NB4 (cell line): ENCODE measurements at regions not wholly inside any gene's neighbourhood (a gene's known extent, or its start where the extent isn't known, plus 50 kb on each side); places are given as distances from the start of the nearest gene placed in this dataset.
"Not testable (repeated sequence)": the region's sequence is repeated elsewhere in the genome, so short reads cannot be mapped to it uniquely, and the experiment has no call there.

ENCODE experiments used
- DNase-seq: peaks from one replicate; pipeline ENCODE4 v3.0.0; 2010; ENCODE audit warnings: low read depth
- H3K4me3 ChIP-seq: one replicate; pipeline ENCODE4 v1.5.1; 2011; ENCODE audit warnings: mild to moderate bottlenecking, low read depth, low read length, moderate library complexity
- MYC ChIP-seq: IDR thresholded peaks from 2 replicates; pipeline ENCODE4 v1.6.1; 2011; ENCODE audit warnings: low read depth, low read length
- POLR2A ChIP-seq: IDR thresholded peaks from 2 replicates; pipeline ENCODE4 v1.6.1; 2011; ENCODE audit warnings: mild to moderate bottlenecking; ENCODE audit not compliant: insufficient read length; ENCODE audit errors: extremely low read depth
- TF ChIP-seq, protein P1 (sequence below): IDR thresholded peaks from one replicate; pipeline ENCODE4 v1.5.1; 2012; ENCODE audit warnings: low read depth, low read length
- TF ChIP-seq, protein P2 (sequence below): IDR thresholded peaks from 2 replicates; pipeline ENCODE4 v1.6.1; 2011; ENCODE audit warnings: low read depth, low read length

GRCh38 chr4:66562276-66562806 lies 892.1 kb upstream of the EPHA5 start:
- no peak for DNase-seq
- no peak for TF ChIP-seq POLR2A
- TF ChIP-seq, protein P1, sequence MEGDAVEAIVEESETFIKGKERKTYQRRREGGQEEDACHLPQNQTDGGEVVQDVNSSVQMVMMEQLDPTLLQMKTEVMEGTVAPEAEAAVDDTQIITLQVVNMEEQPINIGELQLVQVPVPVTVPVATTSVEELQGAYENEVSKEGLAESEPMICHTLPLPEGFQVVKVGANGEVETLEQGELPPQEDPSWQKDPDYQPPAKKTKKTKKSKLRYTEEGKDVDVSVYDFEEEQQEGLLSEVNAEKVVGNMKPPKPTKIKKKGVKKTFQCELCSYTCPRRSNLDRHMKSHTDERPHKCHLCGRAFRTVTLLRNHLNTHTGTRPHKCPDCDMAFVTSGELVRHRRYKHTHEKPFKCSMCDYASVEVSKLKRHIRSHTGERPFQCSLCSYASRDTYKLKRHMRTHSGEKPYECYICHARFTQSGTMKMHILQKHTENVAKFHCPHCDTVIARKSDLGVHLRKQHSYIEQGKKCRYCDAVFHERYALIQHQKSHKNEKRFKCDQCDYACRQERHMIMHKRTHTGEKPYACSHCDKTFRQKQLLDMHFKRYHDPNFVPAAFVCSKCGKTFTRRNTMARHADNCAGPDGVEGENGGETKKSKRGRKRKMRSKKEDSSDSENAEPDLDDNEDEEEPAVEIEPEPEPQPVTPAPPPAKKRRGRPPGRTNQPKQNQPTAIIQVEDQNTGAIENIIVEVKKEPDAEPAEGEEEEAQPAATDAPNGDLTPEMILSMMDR = no peak
- no peak for TF ChIP-seq MYC
- TF ChIP-seq, protein P2, sequence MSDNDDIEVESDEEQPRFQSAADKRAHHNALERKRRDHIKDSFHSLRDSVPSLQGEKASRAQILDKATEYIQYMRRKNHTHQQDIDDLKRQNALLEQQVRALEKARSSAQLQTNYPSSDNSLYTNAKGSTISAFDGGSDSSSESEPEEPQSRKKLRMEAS = no peak
- H3K4me3 ChIP-seq = no peak overlapping the region

DNA sequence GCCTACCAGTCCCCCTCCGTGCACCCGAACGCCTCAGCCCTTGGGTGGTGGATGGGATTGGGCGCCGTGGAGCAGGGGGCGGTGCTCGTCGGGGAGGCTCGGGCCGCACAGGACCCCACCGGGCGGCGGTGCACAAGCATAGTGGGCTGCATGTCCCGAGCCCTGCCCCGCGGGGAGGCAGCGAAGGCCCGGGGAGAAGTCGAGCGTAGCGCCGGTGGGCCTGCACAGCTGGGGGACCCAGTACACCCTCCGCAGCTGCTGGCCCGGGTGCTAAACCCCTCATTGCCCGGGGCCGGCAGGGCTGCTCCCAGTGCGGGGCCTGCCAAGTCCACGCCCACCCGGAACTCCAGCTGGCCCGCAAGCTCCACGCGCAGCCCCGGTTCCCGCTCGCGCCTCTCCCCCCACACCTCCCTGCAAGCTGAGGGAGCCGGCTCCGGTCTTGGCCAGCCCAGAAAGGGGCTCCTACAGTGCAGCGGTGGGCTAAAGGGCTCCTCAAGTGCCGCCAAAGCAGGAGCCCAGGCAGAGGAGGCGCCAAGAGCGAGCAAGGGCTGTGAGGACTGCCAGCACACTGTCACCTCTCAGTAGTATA lies 891.3 kb upstream of the EPHA5 start:
- DNase-seq, H3K4me3 ChIP-seq: not testable (repeated sequence)

- TF ChIP-seq, protein P1 = no peak
- TF ChIP-seq POLR2A (no peak), MYC (no peak)
- TF ChIP-seq, protein P2 = no peak
- DNase-seq = no peak
- H3K4me3 ChIP-seq = no peak overlapping the region
Observed at GRCh38 chr4:66558651-66559050, 888.4 kb upstream of the EPHA5 start.

- no peak overlapping the region for H3K4me3 ChIP-seq
- TF ChIP-seq MYC (no peak), POLR2A (no peak)
- TF ChIP-seq, protein P1 = no peak
- TF ChIP-seq, protein P2 = no peak
- no peak for DNase-seq
Observed at GRCh38 chr4:66556651-66557278, 886.5 kb upstream of the EPHA5 start.

DNA sequence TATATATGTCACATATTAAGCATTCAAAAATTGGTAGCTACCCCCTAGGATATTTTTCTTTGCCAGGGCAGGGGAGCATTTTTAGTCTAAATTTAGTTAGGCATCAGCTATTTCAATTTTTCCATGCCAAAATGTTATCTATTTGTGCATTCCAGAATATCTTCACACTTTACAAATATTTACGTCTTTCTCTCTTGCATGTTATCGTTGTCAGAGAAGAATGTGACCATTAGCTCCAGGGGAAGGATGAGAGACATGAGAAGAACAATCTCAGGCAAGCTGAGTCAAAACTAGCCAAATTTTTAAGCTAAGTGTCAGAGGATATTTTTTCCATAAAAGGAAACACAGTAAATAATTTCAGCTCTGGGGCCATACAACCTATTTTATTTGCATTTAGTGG lies 885.0 kb upstream of the EPHA5 start:
- no peak overlapping the region for H3K4me3 ChIP-seq
- no peak for TF ChIP-seq MYC
- TF ChIP-seq, protein P1 = no peak
- DNase-seq = no peak

- no peak overlapping the region for H3K4me3 ChIP-seq
- DNase-seq = no peak
- TF ChIP-seq, protein P1 = no peak
- no peak for TF ChIP-seq POLR2A
- TF ChIP-seq, protein P2 = no peak
- TF ChIP-seq MYC = no peak
Observed at GRCh38 chr4:66554826-66555225, 884.5 kb upstream of the EPHA5 start.

DNA sequence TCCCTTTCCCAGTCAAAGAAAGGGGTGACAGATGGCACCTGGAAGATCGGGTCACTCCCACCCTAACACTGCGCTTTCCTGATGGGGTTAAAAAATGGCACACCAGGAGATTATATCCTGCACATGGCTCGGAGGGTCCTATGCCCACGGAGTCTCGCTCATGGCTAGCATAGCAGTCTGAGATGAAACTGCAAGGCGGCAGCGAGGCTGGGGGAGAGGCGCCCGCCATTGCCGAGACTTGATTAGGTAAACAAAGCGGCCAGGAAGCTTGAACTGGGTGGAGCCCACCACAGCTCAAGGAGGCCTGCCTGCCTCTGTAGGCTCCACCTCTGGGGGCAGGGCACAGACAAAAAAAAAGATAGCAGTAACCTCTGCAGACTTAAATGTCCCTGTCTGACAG lies 875.0 kb upstream of the EPHA5 start:
- not testable (repeated sequence) for DNase-seq, H3K4me3 ChIP-seq
